ENCODE measurements at regions not wholly inside any gene's neighbourhood (a gene's known extent, or its start where the extent isn't known, plus 50 kb on each side); places are given as distances from the start of the nearest gene placed in this dataset.

DNA sequence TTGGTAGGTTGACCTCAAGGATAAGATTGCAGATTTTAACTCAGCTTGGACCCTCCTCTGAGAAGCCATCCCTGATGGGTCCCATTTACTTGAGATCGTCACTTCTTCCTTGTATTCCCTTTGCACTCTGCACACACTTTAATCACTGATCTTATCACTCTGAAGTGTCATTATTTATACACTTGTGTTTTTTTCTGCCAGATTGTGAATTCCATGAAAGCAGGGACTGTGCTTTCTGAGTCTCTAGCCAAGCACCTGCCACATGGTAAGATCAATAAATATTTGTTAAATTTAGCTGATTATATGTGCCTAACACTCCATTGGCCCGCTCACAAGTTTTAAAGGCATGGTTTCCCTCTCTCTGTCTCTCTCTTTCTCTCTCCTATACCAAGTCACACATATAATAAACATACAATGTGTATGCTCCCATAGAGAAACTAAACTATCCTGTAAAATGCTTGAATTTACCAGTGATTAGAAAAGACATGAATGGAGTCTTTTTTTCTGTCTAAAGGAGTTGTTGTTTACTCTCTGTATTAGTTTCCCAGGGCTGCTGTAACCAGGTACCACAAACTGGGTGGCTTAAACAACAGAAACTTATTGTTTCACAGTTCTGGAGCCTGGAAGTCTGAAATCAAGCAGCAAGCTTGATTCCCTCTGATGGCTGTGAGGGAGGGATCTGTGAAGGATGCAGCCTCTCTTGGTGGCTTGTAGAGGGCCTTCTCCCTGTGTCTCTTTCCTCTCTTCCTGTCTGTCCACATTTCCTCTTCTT lies 105.2 kb upstream of the GADD45A start:
- ChIA-PET CTCF (interaction anchor here (1.4 kb wide), 1 partner anchor 47 kb away, joined by 3 read pairs; no protein-coding TSS in a partner anchor), POLR2A (interaction anchor here (1.1 kb wide), 1 partner anchor 106 kb away, joined by 5 read pairs; the partner anchor contains the start of gene GADD45A)
- no peaks in the 10 kb centered on the region for H3K27me3 Mint-ChIP-seq (ENCODE audit: low read depth)
- H3K27ac Mint-ChIP-seq: no peak overlapping the region
- H3K36me3 Mint-ChIP-seq: no peaks in the 10 kb centered on the region
- peaks cover 9% of the 10 kb centered on the region for H3K4me1 Mint-ChIP-seq
- no peak for DNase-seq (ENCODE audit: low spot score)
- H3K4me3 Mint-ChIP-seq: no peak overlapping the region
- no peaks in the 10 kb centered on the region for H3K9me3 Mint-ChIP-seq
- no peak for ATAC-seq
- TF ChIP-seq NR3C1 (CRISPR knock-in tag; conservative IDR thresholded peaks at IDR 0.05; ENCODE audit: low read depth) (no peak), JAZF1 (CRISPR knock-in tag; IDR thresholded peaks at IDR 0.05) (no peak), NFE2L1 (CRISPR knock-in tag; IDR thresholded peaks at IDR 0.05) (no peak), CREM (CRISPR knock-in tag; IDR thresholded peaks at IDR 0.05) (no peak), ZNF138 (CRISPR knock-in tag; conservative IDR thresholded peaks at IDR 0.05) (no peak), ZBTB43 (CRISPR knock-in tag; IDR thresholded peaks at IDR 0.05) (no peak), PREB (CRISPR knock-in tag; IDR thresholded peaks at IDR 0.05; ENCODE audit: borderline replicate concordance) (no peak), ATF6 (CRISPR knock-in tag; IDR thresholded peaks at IDR 0.05) (no peak), ZNF416 (CRISPR knock-in tag; IDR thresholded peaks at IDR 0.05) (no peak), IRF2 (CRISPR knock-in tag; IDR thresholded peaks at IDR 0.05; ENCODE audit: borderline replicate concordance, low read depth) (no peak), ZNF423 (CRISPR knock-in tag; IDR thresholded peaks at IDR 0.05) (no peak), RELA (CRISPR knock-in tag; IDR thresholded peaks at IDR 0.05; ENCODE audit: borderline replicate concordance) (no peak), FOXP4 (CRISPR knock-in tag; IDR thresholded peaks at IDR 0.05) (no peak)
- TF ChIP-seq, protein P1, sequence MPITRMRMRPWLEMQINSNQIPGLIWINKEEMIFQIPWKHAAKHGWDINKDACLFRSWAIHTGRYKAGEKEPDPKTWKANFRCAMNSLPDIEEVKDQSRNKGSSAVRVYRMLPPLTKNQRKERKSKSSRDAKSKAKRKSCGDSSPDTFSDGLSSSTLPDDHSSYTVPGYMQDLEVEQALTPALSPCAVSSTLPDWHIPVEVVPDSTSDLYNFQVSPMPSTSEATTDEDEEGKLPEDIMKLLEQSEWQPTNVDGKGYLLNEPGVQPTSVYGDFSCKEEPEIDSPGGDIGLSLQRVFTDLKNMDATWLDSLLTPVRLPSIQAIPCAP (CRISPR knock-in tag; IDR thresholded peaks at IDR 0.05): no peak

DNA sequence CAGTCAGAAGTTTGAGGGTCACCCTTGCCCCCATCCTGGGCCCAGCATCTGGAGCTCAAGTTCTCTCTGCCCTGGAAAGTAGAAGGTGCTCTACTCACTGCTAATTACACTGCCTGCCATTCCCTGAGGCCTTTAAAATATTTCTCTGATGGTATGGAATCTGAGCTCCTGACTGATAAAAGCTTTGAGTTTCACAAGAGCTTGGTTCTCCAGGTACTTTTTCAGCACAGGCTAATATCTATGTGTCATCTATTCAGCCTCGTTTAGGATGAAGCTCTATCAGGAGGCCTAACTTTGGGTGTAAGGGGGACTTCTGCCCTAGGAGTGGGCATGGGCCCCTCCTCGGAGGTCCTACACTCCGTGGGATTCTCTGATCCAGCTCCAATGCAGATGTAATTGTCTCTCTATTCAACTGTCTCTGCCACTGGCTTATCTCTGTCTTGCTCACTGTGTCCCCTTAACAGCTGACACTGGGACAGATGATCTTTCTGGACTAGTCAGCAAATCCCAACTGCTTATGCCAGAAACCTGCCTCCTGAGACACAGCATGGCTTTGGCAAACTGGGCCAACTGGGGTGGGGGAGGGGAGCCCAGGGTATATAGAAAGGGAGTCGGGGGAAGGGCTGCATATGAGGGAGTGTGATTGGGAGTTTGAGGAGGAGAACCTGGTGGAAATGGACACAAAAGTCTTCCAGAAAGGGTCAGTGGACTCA lies 104.2 kb upstream of the GADD45A start:
- H3K4me1 Mint-ChIP-seq: peaks cover 9% of the 10 kb centered on the region
- no peaks in the 10 kb centered on the region for H3K36me3 Mint-ChIP-seq
- POLR2A ChIA-PET: interaction anchor here (1.1 kb wide), 1 partner anchor 105 kb away, joined by 5 read pairs; the partner anchor contains the start of gene GADD45A
- no peak overlapping the region for H3K27ac Mint-ChIP-seq
- 0 out of 2 replicates have a peak, but pooled peaks have one; percentile 28 for ATAC-seq
- DNase-seq (ENCODE audit: low spot score): no peak
- H3K9me3 Mint-ChIP-seq: no peaks in the 10 kb centered on the region
- H3K4me3 Mint-ChIP-seq: no peak overlapping the region
- H3K27me3 Mint-ChIP-seq (ENCODE audit: low read depth): no peaks in the 10 kb centered on the region
- CTCF ChIA-PET: interaction anchor here (1.0 to 2.2 kb wide), 3 partner anchors 19 to 48 kb away, joined by 3 to 6 read pairs (median 4); no protein-coding TSS in a partner anchor
- TF ChIP-seq ATF1 (CRISPR knock-in tag; IDR thresholded peaks at IDR 0.05) (no peak), TEAD4 (CRISPR knock-in tag; IDR thresholded peaks at IDR 0.05) (no peak), KAT7 (CRISPR knock-in tag; IDR thresholded peaks at IDR 0.05; ENCODE audit: borderline replicate concordance) (no peak), JAZF1 (CRISPR knock-in tag; IDR thresholded peaks at IDR 0.05) (no peak), ESRRA (CRISPR knock-in tag; IDR thresholded peaks at IDR 0.05; ENCODE audit: borderline replicate concordance) (no peak), PRRX2 (CRISPR knock-in tag; IDR thresholded peaks at IDR 0.05) (no peak), ATF6 (CRISPR knock-in tag; IDR thresholded peaks at IDR 0.05) (no peak)
- TF ChIP-seq, protein P2, sequence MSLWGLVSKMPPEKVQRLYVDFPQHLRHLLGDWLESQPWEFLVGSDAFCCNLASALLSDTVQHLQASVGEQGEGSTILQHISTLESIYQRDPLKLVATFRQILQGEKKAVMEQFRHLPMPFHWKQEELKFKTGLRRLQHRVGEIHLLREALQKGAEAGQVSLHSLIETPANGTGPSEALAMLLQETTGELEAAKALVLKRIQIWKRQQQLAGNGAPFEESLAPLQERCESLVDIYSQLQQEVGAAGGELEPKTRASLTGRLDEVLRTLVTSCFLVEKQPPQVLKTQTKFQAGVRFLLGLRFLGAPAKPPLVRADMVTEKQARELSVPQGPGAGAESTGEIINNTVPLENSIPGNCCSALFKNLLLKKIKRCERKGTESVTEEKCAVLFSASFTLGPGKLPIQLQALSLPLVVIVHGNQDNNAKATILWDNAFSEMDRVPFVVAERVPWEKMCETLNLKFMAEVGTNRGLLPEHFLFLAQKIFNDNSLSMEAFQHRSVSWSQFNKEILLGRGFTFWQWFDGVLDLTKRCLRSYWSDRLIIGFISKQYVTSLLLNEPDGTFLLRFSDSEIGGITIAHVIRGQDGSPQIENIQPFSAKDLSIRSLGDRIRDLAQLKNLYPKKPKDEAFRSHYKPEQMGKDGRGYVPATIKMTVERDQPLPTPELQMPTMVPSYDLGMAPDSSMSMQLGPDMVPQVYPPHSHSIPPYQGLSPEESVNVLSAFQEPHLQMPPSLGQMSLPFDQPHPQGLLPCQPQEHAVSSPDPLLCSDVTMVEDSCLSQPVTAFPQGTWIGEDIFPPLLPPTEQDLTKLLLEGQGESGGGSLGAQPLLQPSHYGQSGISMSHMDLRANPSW (CRISPR knock-in tag; conservative IDR thresholded peaks at IDR 0.05; ENCODE audit: low read depth): no peak
